WTC11 (cell line): ENCODE measurements at regions not wholly inside any gene's neighbourhood (a gene's known extent, or its start where the extent isn't known, plus 50 kb on each side); places are given as distances from the start of the nearest gene placed in this dataset.

ENCODE experiments used
- ATAC-seq: fragments of 200-7000 bp; cut with Tn5 transposase; 2 replicates; pipeline ENCODE4 v1.10.0; 2021; ENCODE audit warnings: mild to moderate bottlenecking, moderate library complexity
- CTCF ChIA-PET: fragments of 300-600 bp; sonication (Branson Sonifier 250); formaldehyde crosslinking; loops from one replicate; lab custom pipeline; 2021; ENCODE audit warnings: antibody characterized with exemption; lab: Charles Lee
- POLR2A ChIA-PET: fragments of 350-600 bp; sonication (Branson Sonifier 250); formaldehyde crosslinking; loops from one replicate; lab custom pipeline; 2021; ENCODE audit warnings: antibody characterized with exemption; lab: Charles Lee
- DNase-seq: peaks from one replicate; pipeline ENCODE4 v3.0.0; 2021; ENCODE audit warnings: low spot score
- H3K27ac Mint-ChIP-seq: 2 replicates; pipeline ENCODE4 v1.8.0; 2021; ENCODE audit warnings: mixed read lengths
- H3K27me3 Mint-ChIP-seq: 2 replicates; pipeline ENCODE4 v1.8.0; 2021; ENCODE audit warnings: low read depth, mild to moderate bottlenecking, moderate library complexity, mixed read lengths
- H3K36me3 Mint-ChIP-seq: 2 replicates; pipeline ENCODE4 v1.8.0; 2021; ENCODE audit warnings: mixed read lengths
- H3K4me1 Mint-ChIP-seq: 2 replicates; pipeline ENCODE4 v1.8.0; 2022; ENCODE audit warnings: mixed read lengths
- H3K4me3 Mint-ChIP-seq: 2 replicates; pipeline ENCODE4 v1.8.0; 2021; ENCODE audit warnings: mild to moderate bottlenecking, moderate library complexity, mixed read lengths
- H3K9me3 Mint-ChIP-seq: 2 replicates; pipeline ENCODE4 v1.8.0; 2021; ENCODE audit warnings: mixed read lengths
- CREM ChIP-seq: sonication (generic); formaldehyde crosslinking; IDR thresholded peaks from 2 replicates; pipeline ENCODE4 v1.8.1; 2022; ENCODE audit warnings: mild to moderate bottlenecking, missing genetic modification reagents, moderate library complexity
- ELF4 ChIP-seq: sonication (generic); formaldehyde crosslinking; IDR thresholded peaks from 2 replicates; pipeline ENCODE4 v1.8.1; 2022; ENCODE audit warnings: low read depth, mild to moderate bottlenecking, moderate library complexity, missing genetic modification reagents
- EMX1 ChIP-seq: fragments of 250-450 bp; sonication (Bioruptor Pico); IDR thresholded peaks from 2 replicates; pipeline ENCODE4 v1.8.0; 2021; ENCODE audit warnings: mild to moderate bottlenecking
- FOXP1 ChIP-seq: sonication (generic); formaldehyde crosslinking; IDR thresholded peaks from 2 replicates; pipeline ENCODE4 v1.8.0; 2022; ENCODE audit warnings: missing genetic modification reagents, mild to moderate bottlenecking, moderate library complexity, borderline replicate concordance
- HMGA2 ChIP-seq: fragments of 250-450 bp; sonication (Bioruptor Pico); IDR thresholded peaks from 2 replicates; pipeline ENCODE4 v1.4.0; 2021; ENCODE audit warnings: mild to moderate bottlenecking, moderate library complexity
- NR2C2 ChIP-seq: sonication (generic); formaldehyde crosslinking; IDR thresholded peaks from 2 replicates; pipeline ENCODE4 v1.8.0; 2022; ENCODE audit warnings: mild to moderate bottlenecking, missing genetic modification reagents
- NR3C1 ChIP-seq: sonication (generic); formaldehyde crosslinking; conservative IDR thresholded peaks from 2 replicates; pipeline ENCODE4 v1.8.1; 2023; ENCODE audit warnings: low read depth, mild to moderate bottlenecking, missing genetic modification reagents
- RELA ChIP-seq: sonication (generic); formaldehyde crosslinking; IDR thresholded peaks from 2 replicates; pipeline ENCODE4 v1.8.1; 2022; ENCODE audit warnings: missing genetic modification reagents, mild to moderate bottlenecking, borderline replicate concordance
- RORB ChIP-seq: fragments of 250-450 bp; sonication (Bioruptor Pico); IDR thresholded peaks from 2 replicates; pipeline ENCODE4 v1.9.0; 2021; ENCODE audit warnings: mild to moderate bottlenecking
- SMAD4 ChIP-seq: sonication (generic); formaldehyde crosslinking; IDR thresholded peaks from 2 replicates; pipeline ENCODE4 v1.8.0; 2022; ENCODE audit warnings: mild to moderate bottlenecking, missing genetic modification reagents
- SP1 ChIP-seq: sonication (generic); formaldehyde crosslinking; conservative IDR thresholded peaks from 2 replicates; pipeline ENCODE4 v1.8.1; 2022; ENCODE audit warnings: missing genetic modification reagents
- TEAD4 ChIP-seq: sonication (generic); formaldehyde crosslinking; IDR thresholded peaks from 2 replicates; pipeline ENCODE4 v1.8.0; 2022; ENCODE audit warnings: mild to moderate bottlenecking, missing genetic modification reagents
- ZNF138 ChIP-seq: sonication (generic); formaldehyde crosslinking; conservative IDR thresholded peaks from 2 replicates; pipeline ENCODE4 v1.8.1; 2022; ENCODE audit warnings: mild to moderate bottlenecking, moderate library complexity, missing genetic modification reagents
- TF ChIP-seq, protein P1 (sequence below): sonication (generic); formaldehyde crosslinking; IDR thresholded peaks from 2 replicates; pipeline ENCODE4 v1.8.0; 2022; ENCODE audit warnings: mild to moderate bottlenecking, missing genetic modification reagents
- TF ChIP-seq, protein P2 (sequence below): sonication (generic); formaldehyde crosslinking; IDR thresholded peaks from 2 replicates; pipeline ENCODE4 v1.8.1; 2022; ENCODE audit warnings: mild to moderate bottlenecking, missing genetic modification reagents, moderate library complexity, borderline replicate concordance
- TF ChIP-seq, protein P3 (sequence below): sonication (generic); formaldehyde crosslinking; IDR thresholded peaks from 2 replicates; pipeline ENCODE4 v1.8.0; 2022; ENCODE audit warnings: missing genetic modification reagents
- TF ChIP-seq, protein P4 (sequence below): fragments of 200-600 bp; IDR thresholded peaks from 2 replicates; pipeline ENCODE4 v1.8.0; 2022; ENCODE audit warnings: antibody characterized with exemption
- TF ChIP-seq, protein P5 (sequence below): fragments of 250-450 bp; sonication (Bioruptor Pico); IDR thresholded peaks from 2 replicates; pipeline ENCODE4 v1.9.0; 2021; ENCODE audit warnings: moderate library complexity, mild to moderate bottlenecking, inconsistent platforms, borderline replicate concordance

DNA sequence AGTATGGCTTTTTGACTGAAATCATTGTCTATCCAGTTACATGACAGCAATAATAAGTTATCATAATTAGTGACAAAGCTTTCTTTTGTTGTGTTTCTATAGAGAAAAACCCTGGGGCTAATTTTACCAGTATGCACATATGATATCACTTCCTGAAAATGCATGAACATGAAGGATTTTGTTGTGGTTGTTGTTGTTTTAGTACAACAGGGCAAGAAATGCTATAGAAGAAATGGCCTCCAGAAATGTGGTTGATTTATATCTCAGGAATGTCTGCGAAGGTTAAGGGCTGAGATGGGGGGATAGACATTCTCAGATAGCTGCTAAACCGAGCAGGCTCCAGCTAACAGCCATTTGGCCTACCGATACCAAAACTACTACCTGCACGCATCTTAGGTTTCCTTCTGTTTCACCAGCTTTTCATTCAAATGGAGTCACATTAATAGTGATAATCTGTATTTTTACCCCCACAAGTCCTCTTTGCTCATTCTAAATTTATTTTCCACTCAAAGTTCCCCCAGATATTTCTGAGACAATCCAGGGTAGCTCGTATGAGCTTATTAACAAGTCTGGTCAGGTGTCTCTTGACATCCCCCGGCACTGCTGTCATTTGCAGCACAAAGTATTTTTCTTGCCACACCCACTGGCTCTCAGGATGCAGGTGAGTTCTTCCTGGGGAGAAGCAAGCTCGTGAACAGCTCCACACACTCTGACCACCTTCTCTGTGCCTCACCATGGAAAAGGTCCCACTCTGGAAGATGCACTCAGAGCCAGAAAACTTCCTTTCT is 232.4 kb upstream of the GAS1 start:
- H3K9me3 Mint-ChIP-seq: peaks cover 6% of the 10 kb centered on the region
- CTCF ChIA-PET: interaction anchor here (1.1 kb wide), 1 partner anchor 33 kb away, joined by 5 read pairs; no protein-coding TSS in a partner anchor
- peaks cover 8% of the 10 kb centered on the region for H3K4me1 Mint-ChIP-seq
- H3K27me3 Mint-ChIP-seq: no peaks in the 10 kb centered on the region
- no peak for TF ChIP-seq CREM
- TF ChIP-seq, all 79 proteins: peak for 0
- no peak for ATAC-seq
- no peak for DNase-seq
- no peak overlapping the region for H3K4me3 Mint-ChIP-seq
- POLR2A ChIA-PET: no interaction called here
- no peak overlapping the region; the same call in 1 of the 2 replicates for H3K27ac Mint-ChIP-seq
- no peaks in the 10 kb centered on the region for H3K36me3 Mint-ChIP-seq

DNA sequence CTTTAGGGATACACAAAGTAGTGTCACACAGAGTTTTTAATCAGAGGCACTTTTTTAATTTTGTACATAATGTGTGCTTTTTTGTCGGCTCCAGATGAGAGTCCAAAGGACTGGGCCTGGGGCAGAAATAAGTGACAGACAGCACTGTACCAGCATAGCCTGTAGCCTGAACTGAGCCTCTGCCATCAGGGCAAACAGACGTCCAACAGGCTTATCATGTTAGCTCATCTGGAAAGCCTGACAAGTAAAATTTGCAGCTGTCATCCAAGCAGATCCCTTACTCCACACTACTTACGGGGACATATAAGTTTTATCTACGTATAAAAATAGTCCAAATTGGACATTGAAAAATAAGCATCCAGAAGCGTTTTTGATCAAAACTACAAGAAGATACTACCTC is 233.1 kb upstream of the GAS1 start:
- no peaks in the 10 kb centered on the region for H3K36me3 Mint-ChIP-seq
- DNase-seq (no peak), ATAC-seq (no peak)
- H3K9me3 Mint-ChIP-seq: peaks cover 6% of the 10 kb centered on the region
- ChIA-PET CTCF (no interaction called here), POLR2A (no interaction called here)
- TF ChIP-seq TEAD4 (CRISPR knock-in tag) (no peak), NR2C2 (no peak)
- TF ChIP-seq, protein P1, sequence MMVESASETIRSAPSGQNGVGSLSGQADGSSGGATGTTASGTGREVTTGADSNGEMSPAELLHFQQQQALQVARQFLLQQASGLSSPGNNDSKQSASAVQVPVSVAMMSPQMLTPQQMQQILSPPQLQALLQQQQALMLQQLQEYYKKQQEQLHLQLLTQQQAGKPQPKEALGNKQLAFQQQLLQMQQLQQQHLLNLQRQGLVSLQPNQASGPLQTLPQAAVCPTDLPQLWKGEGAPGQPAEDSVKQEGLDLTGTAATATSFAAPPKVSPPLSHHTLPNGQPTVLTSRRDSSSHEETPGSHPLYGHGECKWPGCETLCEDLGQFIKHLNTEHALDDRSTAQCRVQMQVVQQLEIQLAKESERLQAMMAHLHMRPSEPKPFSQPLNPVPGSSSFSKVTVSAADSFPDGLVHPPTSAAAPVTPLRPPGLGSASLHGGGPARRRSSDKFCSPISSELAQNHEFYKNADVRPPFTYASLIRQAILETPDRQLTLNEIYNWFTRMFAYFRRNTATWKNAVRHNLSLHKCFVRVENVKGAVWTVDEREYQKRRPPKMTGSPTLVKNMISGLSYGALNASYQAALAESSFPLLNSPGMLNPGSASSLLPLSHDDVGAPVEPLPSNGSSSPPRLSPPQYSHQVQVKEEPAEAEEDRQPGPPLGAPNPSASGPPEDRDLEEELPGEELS: no peak
- TF ChIP-seq, protein P2, sequence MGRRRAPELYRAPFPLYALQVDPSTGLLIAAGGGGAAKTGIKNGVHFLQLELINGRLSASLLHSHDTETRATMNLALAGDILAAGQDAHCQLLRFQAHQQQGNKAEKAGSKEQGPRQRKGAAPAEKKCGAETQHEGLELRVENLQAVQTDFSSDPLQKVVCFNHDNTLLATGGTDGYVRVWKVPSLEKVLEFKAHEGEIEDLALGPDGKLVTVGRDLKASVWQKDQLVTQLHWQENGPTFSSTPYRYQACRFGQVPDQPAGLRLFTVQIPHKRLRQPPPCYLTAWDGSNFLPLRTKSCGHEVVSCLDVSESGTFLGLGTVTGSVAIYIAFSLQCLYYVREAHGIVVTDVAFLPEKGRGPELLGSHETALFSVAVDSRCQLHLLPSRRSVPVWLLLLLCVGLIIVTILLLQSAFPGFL (CRISPR knock-in tag): no peak
- H3K27me3 Mint-ChIP-seq: no peaks in the 10 kb centered on the region
- no peak overlapping the region for H3K4me3 Mint-ChIP-seq
- no peak overlapping the region for H3K27ac Mint-ChIP-seq
- H3K4me1 Mint-ChIP-seq: peaks cover 11% of the 10 kb centered on the region

DNA sequence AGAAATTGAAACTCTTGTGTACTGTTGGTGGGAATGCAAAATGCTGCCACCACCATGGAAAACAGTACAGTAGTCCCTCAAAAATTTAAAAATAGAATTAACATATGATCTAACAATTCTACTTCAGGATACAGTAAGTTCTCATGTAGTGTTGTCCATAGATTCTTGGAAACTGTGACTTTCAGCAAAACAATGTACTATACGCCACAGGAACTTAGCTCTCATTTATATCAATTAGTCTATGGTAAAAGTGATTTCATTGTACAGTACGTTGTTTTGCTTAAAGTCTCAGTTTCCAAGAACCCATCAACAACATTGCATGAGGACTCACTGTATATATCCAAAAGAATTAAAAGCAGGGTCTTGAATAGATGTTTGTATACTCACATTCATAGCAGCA is 233.5 kb upstream of the GAS1 start:
- no peaks in the 10 kb centered on the region for H3K36me3 Mint-ChIP-seq
- no peak overlapping the region for H3K4me3 Mint-ChIP-seq
- H3K4me1 Mint-ChIP-seq: peaks cover 12% of the 10 kb centered on the region
- H3K9me3 Mint-ChIP-seq: peaks cover 6% of the 10 kb centered on the region
- DNase-seq (no peak), ATAC-seq (no peak)
- H3K27me3 Mint-ChIP-seq: no peaks in the 10 kb centered on the region
- ChIA-PET CTCF (no interaction called here), POLR2A (no interaction called here)
- H3K27ac Mint-ChIP-seq: no peak overlapping the region
- TF ChIP-seq SP1 (no peak), SMAD4 (CRISPR knock-in tag) (no peak), RORB (CRISPR knock-in tag) (no peak), FOXP1 (CRISPR knock-in tag) (no peak), ZNF138 (CRISPR knock-in tag) (no peak), NR3C1 (CRISPR knock-in tag) (no peak), RELA (no peak), HMGA2 (CRISPR knock-in tag) (no peak), ELF4 (CRISPR knock-in tag) (no peak), EMX1 (CRISPR knock-in tag) (no peak), CREM (no peak)
- TF ChIP-seq, protein P3, sequence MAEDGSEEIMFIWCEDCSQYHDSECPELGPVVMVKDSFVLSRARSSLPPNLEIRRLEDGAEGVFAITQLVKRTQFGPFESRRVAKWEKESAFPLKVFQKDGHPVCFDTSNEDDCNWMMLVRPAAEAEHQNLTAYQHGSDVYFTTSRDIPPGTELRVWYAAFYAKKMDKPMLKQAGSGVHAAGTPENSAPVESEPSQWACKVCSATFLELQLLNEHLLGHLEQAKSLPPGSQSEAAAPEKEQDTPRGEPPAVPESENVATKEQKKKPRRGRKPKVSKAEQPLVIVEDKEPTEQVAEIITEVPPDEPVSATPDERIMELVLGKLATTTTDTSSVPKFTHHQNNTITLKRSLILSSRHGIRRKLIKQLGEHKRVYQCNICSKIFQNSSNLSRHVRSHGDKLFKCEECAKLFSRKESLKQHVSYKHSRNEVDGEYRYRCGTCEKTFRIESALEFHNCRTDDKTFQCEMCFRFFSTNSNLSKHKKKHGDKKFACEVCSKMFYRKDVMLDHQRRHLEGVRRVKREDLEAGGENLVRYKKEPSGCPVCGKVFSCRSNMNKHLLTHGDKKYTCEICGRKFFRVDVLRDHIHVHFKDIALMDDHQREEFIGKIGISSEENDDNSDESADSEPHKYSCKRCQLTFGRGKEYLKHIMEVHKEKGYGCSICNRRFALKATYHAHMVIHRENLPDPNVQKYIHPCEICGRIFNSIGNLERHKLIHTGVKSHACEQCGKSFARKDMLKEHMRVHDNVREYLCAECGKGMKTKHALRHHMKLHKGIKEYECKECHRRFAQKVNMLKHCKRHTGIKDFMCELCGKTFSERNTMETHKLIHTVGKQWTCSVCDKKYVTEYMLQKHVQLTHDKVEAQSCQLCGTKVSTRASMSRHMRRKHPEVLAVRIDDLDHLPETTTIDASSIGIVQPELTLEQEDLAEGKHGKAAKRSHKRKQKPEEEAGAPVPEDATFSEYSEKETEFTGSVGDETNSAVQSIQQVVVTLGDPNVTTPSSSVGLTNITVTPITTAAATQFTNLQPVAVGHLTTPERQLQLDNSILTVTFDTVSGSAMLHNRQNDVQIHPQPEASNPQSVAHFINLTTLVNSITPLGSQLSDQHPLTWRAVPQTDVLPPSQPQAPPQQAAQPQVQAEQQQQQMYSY (CRISPR knock-in tag): no peak
- TF ChIP-seq, protein P4, sequence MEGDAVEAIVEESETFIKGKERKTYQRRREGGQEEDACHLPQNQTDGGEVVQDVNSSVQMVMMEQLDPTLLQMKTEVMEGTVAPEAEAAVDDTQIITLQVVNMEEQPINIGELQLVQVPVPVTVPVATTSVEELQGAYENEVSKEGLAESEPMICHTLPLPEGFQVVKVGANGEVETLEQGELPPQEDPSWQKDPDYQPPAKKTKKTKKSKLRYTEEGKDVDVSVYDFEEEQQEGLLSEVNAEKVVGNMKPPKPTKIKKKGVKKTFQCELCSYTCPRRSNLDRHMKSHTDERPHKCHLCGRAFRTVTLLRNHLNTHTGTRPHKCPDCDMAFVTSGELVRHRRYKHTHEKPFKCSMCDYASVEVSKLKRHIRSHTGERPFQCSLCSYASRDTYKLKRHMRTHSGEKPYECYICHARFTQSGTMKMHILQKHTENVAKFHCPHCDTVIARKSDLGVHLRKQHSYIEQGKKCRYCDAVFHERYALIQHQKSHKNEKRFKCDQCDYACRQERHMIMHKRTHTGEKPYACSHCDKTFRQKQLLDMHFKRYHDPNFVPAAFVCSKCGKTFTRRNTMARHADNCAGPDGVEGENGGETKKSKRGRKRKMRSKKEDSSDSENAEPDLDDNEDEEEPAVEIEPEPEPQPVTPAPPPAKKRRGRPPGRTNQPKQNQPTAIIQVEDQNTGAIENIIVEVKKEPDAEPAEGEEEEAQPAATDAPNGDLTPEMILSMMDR: no peak
- TF ChIP-seq, protein P5, sequence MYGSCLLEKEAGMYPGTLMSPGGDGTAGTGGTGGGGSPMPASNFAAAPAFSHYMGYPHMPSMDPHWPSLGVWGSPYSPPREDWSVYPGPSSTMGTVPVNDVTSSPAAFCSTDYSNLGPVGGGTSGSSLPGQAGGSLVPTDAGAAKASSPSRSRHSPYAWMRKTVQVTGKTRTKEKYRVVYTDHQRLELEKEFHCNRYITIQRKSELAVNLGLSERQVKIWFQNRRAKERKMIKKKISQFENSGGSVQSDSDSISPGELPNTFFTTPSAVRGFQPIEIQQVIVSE: no peak
